HG02938 (cell line): ENCODE measurements at regions not wholly inside any gene's neighbourhood (a gene's known extent, or its start where the extent isn't known, plus 50 kb on each side); places are given as distances from the start of the nearest gene placed in this dataset.

ENCODE experiments used
- ATAC-seq: cut with Tn5 transposase; IDR thresholded peaks from one replicate; pipeline ENCODE4 v1.9.1; 2021; ENCODE audit warnings: mild to moderate bottlenecking, moderate library complexity; ENCODE audit not compliant: unreplicated experiment

- ATAC-seq = no peak
Measured at GRCh38 chr6:122042380-122042779, 357.1 kb upstream of the HSF2 start.

GRCh38 chr6:122042960-122043735, 356.3 kb upstream of the HSF2 start:
- no peak for ATAC-seq

GRCh38 chr6:122048570-122048969, 350.9 kb upstream of the HSF2 start:
- ATAC-seq = no peak

DNA sequence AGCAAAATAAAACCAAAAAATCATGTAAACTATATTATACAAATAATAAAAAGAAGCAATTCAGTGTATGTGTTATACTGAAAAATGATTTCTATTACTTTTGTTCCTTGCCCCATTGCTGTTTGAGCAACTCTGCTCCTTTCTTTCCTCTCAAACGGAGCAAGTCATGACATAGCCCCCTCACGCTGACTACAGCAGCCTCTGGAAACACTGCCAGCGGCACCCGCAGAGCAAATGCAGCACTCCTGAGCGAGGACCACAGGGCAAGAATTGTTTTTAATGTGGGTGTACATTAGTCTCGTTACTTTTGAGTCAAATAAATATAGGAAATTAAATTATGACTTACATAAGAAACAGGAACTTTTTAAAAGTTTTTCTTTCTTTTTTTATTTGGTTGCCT, 350.1 kb upstream of the HSF2 start:
- ATAC-seq = no peak

- ATAC-seq = no peak
Measured at GRCh38 chr6:122050242-122050755, 349.2 kb upstream of the HSF2 start.

- no peak for ATAC-seq
Measured at GRCh38 chr6:122052346-122052900, 347.0 kb upstream of the HSF2 start.

GRCh38 chr6:122059918-122060317, 339.5 kb upstream of the HSF2 start:
- no peak for ATAC-seq

DNA sequence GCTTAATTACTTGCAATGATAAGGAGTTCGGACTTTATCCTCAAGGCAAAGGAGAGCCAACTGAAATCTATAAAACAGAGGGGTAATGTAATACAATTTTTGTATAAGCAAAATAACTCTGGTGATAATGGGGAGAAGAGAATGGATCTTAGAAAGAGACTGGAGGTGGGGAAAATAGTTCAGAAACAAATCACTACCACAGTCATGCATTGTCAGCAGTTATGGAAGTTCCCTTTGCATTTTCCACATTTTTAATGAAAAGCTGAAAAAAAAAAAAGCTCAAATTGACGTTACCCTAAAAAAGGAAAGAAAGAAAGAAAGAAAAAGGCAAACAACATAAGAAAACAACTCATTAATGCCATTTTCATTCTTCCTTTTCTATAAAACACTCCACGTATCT, 337.6 kb upstream of the HSF2 start:
- no peak for ATAC-seq

DNA sequence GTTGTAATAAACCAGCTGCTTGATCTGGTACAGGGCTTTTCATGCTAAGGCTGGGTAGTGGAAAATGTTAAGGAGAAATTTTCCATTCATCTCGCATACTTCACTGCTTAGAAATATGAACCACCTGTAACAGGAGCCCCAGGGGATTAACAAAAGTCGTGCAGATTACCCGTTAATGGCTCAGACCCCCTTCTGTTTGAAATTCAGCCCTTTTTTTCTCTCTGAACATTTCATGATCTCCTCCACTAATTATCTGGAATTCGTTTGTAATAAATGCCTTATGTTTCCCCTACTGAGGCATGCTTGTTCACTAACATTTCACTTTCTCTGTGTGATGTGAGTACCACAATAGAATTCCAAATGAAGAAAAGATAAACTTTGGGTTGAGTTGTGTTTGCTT, 336.4 kb upstream of the HSF2 start:
- no peak for ATAC-seq

- no peak for ATAC-seq
Measured at GRCh38 chr6:122063761-122064160, 335.7 kb upstream of the HSF2 start.

GRCh38 chr6:122066200-122066599, 333.3 kb upstream of the HSF2 start:
- ATAC-seq = no peak

DNA sequence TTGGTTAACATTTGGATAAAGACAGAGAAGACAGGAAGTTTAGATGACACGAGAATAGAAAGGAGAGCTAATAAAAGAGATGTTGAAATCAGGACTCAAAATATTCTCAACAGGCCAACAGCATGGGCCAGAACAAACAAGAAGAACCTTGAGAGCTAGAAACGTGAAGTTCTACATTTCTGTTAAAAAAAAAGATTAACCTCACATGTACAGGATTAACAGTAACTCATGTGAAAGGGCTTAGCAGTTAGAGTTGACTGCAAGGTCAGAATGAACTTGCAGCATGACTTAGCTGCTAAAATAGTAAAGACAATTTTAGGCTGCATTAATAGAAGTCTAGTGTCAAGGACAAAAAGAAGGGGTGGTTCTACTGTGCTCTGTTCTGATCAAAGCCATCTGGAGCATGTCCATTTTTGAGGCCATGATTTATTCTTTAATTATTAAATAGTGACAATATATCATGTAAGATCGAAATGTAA, 331.1 kb upstream of the HSF2 start:
- ATAC-seq = no peak

- no peak for ATAC-seq
Measured at GRCh38 chr6:122069932-122070331, 329.5 kb upstream of the HSF2 start.

- ATAC-seq = no peak
Measured at GRCh38 chr6:122072014-122072647, 327.3 kb upstream of the HSF2 start.

DNA sequence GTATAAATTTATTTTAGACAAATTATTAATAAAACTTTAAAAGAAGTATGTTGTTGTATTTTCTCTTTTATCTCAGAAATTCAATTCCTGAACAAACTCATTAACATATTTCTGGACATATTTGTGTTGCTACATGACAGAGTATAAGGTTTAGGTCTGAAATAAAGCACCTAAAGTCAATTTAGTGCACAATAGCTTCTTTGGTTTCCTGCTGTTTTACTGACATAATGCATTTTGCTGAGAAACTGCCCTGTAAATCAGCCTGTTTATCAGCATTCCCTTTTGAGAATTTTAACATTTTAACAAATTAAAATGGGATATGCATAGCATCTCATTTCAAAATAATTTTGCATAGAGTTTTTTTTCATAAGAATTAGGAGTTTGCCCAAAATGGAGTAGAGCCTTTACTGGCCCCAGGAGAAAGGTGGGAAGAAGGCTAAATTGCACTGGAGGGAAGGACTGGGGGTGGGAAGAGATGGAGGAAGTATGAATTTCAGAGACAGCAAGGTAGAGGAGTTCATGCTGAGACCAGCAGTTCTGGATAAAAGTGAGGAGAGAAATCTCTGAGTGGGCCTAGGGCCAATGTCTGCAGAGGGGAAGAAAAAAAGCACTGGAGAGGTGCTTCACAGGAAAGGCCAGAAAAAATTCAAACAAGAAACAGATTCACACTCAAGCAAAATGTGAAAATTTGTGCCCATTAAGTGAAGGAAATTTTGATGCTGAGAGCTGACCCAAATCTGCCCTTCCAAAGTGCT, 324.2 kb upstream of the HSF2 start:
- no peak for ATAC-seq

GRCh38 chr6:122075917-122076316, 323.5 kb upstream of the HSF2 start:
- no peak for ATAC-seq

GRCh38 chr6:122077603-122078002, 321.8 kb upstream of the HSF2 start:
- no peak for ATAC-seq

DNA sequence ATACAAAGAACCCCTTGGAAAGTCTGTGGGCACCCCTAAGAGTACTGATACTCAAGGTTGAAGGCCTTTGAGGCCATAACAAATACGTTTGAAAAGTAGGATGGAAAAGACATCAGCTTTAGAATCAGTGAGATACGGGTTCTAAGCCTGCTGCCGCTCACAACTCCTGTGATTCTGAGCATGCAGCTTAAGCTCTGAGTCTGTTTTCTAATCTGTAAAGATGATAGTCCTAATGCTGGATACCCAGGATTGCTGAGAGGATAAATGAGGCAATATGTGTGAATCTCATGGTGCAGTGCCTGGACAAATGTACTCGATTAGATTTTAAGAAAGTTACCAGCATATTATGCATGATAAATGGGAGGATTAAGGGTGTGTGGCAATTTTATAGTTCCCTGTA, 321.0 kb upstream of the HSF2 start:
- no peak for ATAC-seq

GRCh38 chr6:122079916-122080315, 319.5 kb upstream of the HSF2 start:
- no peak for ATAC-seq

- no peak for ATAC-seq
Measured at GRCh38 chr6:122081921-122082320, 317.5 kb upstream of the HSF2 start.

GRCh38 chr6:122082370-122082769, 317.1 kb upstream of the HSF2 start:
- no peak for ATAC-seq
